SK-N-SH treated with all-trans-retinoic acid at 6 μM for 48 hours (cell line): ENCODE measurements at regions not wholly inside any gene's neighbourhood (a gene's known extent, or its start where the extent isn't known, plus 50 kb on each side); places are given as distances from the start of the nearest gene placed in this dataset.

ENCODE experiments used
- ARNTL ChIP-seq: fragments of 450-650 bp; formaldehyde crosslinking; IDR thresholded peaks from 2 replicates; pipeline ENCODE4 v1.5.0; 2020; ENCODE audit warnings: low read depth, mild to moderate bottlenecking, moderate library complexity, borderline replicate concordance
- CSDC2 ChIP-seq: fragments of 250-450 bp; sonication (Bioruptor Pico); IDR thresholded peaks from 2 replicates; pipeline ENCODE4 v1.5.0; 2020; ENCODE audit warnings: mild to moderate bottlenecking, moderate library complexity
- ESRRG ChIP-seq: fragments of 250-450 bp; sonication (Bioruptor Pico); IDR thresholded peaks from 2 replicates; pipeline ENCODE4 v1.6.1; 2021; ENCODE audit warnings: mild to moderate bottlenecking
- OSR1 ChIP-seq: fragments of 250-450 bp; sonication (Bioruptor Pico); IDR thresholded peaks from 2 replicates; pipeline ENCODE4 v1.8.0; 2022; ENCODE audit warnings: moderate library complexity, mild to moderate bottlenecking, inconsistent platforms
- SNAI2 ChIP-seq: fragments of 250-450 bp; sonication (Bioruptor Pico); IDR thresholded peaks from 2 replicates; pipeline ENCODE4 v1.5.0; 2020; ENCODE audit warnings: mild to moderate bottlenecking, moderate library complexity
- TCF4 ChIP-seq: fragments of 250-450 bp; sonication (Bioruptor Pico); IDR thresholded peaks from 2 replicates; pipeline ENCODE4 v1.8.0; 2021; ENCODE audit warnings: mild to moderate bottlenecking, moderate library complexity, borderline replicate concordance
- ZFP3 ChIP-seq: fragments of 250-450 bp; sonication (Bioruptor Pico); IDR thresholded peaks from 2 replicates; pipeline ENCODE4 v1.5.0; 2020; ENCODE audit warnings: mild to moderate bottlenecking, moderate library complexity
- ZFP30 ChIP-seq: fragments of 450-650 bp; formaldehyde crosslinking; IDR thresholded peaks from 2 replicates; pipeline ENCODE4 v1.5.0; 2022; ENCODE audit warnings: mild to moderate bottlenecking, moderate library complexity
- ZNF565 ChIP-seq: fragments of 450-650 bp; formaldehyde crosslinking; conservative IDR thresholded peaks from 2 replicates; pipeline ENCODE4 v1.5.0; 2020; ENCODE audit warnings: low read depth, mild to moderate bottlenecking, moderate library complexity
- TF ChIP-seq, protein P1 (sequence below): fragments of 250-450 bp; sonication (Bioruptor Pico); IDR thresholded peaks from 2 replicates; pipeline ENCODE4 v1.8.0; 2020; ENCODE audit warnings: mild to moderate bottlenecking, moderate library complexity, borderline replicate concordance

DNA sequence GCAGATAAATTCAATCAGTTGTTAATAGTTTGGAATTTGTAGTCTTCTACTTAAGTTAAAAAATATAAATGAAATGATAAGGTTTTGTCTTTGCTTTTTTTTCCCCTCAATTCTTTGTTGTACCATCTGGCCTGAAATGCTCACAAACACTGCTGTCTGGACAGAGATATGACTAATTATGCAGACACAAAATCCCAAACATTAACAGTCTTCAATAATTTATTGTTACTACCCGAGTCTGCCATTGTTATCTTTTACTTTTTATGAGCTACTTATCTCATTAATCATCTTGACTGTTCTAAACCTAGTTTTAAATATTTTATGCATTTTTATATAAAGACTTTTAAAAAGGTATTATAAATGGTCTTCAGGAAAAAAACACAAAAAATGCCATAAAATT is 64.7 kb upstream of the THSD7A start:
- TF ChIP-seq ARNTL (CRISPR knock-in tag) (no peak), ZNF565 (CRISPR knock-in tag) (no peak), ZFP3 (no peak), OSR1 (CRISPR knock-in tag) (no peak), ZFP30 (CRISPR knock-in tag) (no peak), ESRRG (no peak), SNAI2 (CRISPR knock-in tag) (no peak), TCF4 (peak; percentile 64), CSDC2 (CRISPR knock-in tag) (no peak)
- TF ChIP-seq, protein P1, sequence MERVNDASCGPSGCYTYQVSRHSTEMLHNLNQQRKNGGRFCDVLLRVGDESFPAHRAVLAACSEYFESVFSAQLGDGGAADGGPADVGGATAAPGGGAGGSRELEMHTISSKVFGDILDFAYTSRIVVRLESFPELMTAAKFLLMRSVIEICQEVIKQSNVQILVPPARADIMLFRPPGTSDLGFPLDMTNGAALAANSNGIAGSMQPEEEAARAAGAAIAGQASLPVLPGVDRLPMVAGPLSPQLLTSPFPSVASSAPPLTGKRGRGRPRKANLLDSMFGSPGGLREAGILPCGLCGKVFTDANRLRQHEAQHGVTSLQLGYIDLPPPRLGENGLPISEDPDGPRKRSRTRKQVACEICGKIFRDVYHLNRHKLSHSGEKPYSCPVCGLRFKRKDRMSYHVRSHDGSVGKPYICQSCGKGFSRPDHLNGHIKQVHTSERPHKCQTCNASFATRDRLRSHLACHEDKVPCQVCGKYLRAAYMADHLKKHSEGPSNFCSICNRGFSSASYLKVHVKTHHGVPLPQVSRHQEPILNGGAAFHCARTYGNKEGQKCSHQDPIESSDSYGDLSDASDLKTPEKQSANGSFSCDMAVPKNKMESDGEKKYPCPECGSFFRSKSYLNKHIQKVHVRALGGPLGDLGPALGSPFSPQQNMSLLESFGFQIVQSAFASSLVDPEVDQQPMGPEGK = no peak
